HEK293 (cell line): ENCODE measurements at regions not wholly inside any gene's neighbourhood (a gene's known extent, or its start where the extent isn't known, plus 50 kb on each side); places are given as distances from the start of the nearest gene placed in this dataset.

Experiments
- CTCF ChIA-PET: fragments of 350-600 bp; formaldehyde crosslinking; extraction: SDS; loops from one replicate; lab custom pipeline; 2021; ENCODE audit warnings: antibody characterized with exemption; lab: Yijun Ruan, JAX
- POLR2A ChIA-PET: fragments of 300-600 bp; formaldehyde crosslinking; extraction: SDS; loops from one replicate; lab custom pipeline; 2020; ENCODE audit warnings: antibody characterized with exemption, inconsistent platforms; lab: Yijun Ruan, JAX
- H3K27ac ChIP-seq: fragments of 200-500 bp; sonication (Bioruptor generic); 2 replicates; pipeline ENCODE4 v1.5.1; 2014; ENCODE audit warnings: low read depth, low read length, control low read depth, inconsistent platforms; ENCODE audit errors: extremely low read depth
- H3K36me3 ChIP-seq, 2 experiments: fragments of 200-500 bp in 1 of 2; sonication (Bioruptor generic) in 1 of 2; 1 replicate in 1 of 2; 2 replicates in 1 of 2; pipeline ENCODE4 v1.5.1; 2014 to 2017; ENCODE audit warnings: inconsistent platforms in 2 of 2, low read length in 2 of 2; ENCODE audit not compliant: control insufficient read depth in 2 of 2, insufficient read depth in 1 of 2
- H3K4me1 ChIP-seq: fragments of 200-500 bp; sonication (Bioruptor generic); 2 replicates; pipeline ENCODE4 v1.5.1; 2014; ENCODE audit warnings: mild to moderate bottlenecking, low read length, inconsistent platforms; ENCODE audit not compliant: control insufficient read depth, insufficient read depth
- H3K4me3 ChIP-seq: 2 replicates; pipeline ENCODE4 v1.5.1; 2011; ENCODE audit warnings: low read depth, mild to moderate bottlenecking, control low read depth, low read length, moderate library complexity
- H3K9me3 ChIP-seq: fragments of 200-500 bp; sonication (Bioruptor generic); 2 replicates; pipeline ENCODE4 v1.5.1; 2014; ENCODE audit warnings: low read depth, low read length, inconsistent platforms; ENCODE audit not compliant: control insufficient read depth, insufficient read depth
- AEBP2 ChIP-seq: fragments of 450-650 bp; formaldehyde crosslinking; IDR thresholded peaks from 2 replicates; pipeline ENCODE4 v1.5.1; 2016; ENCODE audit warnings: missing biosample characterization, missing genetic modification characterization, borderline replicate concordance
- HIC1 ChIP-seq: fragments of 450-650 bp; formaldehyde crosslinking; IDR thresholded peaks from 2 replicates; pipeline ENCODE4 v1.5.1; 2016; ENCODE audit warnings: missing biosample characterization, missing genetic modification characterization
- KLF17 ChIP-seq: fragments of 450-650 bp; formaldehyde crosslinking; IDR thresholded peaks from 2 replicates; pipeline ENCODE4 v1.5.1; 2016; ENCODE audit warnings: missing biosample characterization, missing genetic modification characterization
- OVOL3 ChIP-seq: fragments of 450-650 bp; formaldehyde crosslinking; IDR thresholded peaks from 2 replicates; pipeline ENCODE4 v1.5.1; 2016; ENCODE audit warnings: missing biosample characterization, missing genetic modification characterization
- PRDM10 ChIP-seq: fragments of 450-650 bp; formaldehyde crosslinking; IDR thresholded peaks from 2 replicates; pipeline ENCODE4 v1.5.1; 2016; ENCODE audit warnings: missing biosample characterization, missing genetic modification characterization
- PRDM2 ChIP-seq: fragments of 450-650 bp; formaldehyde crosslinking; IDR thresholded peaks from 2 replicates; pipeline ENCODE4 v1.5.1; 2016; ENCODE audit warnings: missing biosample characterization, missing genetic modification characterization, borderline replicate concordance
- PRDM6 ChIP-seq: fragments of 450-650 bp; formaldehyde crosslinking; IDR thresholded peaks from 2 replicates; pipeline ENCODE4 v1.5.1; 2017; ENCODE audit warnings: missing biosample characterization, missing genetic modification characterization
- ZBTB49 ChIP-seq: fragments of 450-650 bp; formaldehyde crosslinking; IDR thresholded peaks from 2 replicates; pipeline ENCODE4 v1.5.1; 2016; ENCODE audit warnings: missing biosample characterization, missing genetic modification characterization, low read depth
- ZNF112 ChIP-seq: fragments of 450-650 bp; formaldehyde crosslinking; IDR thresholded peaks from 2 replicates; pipeline ENCODE4 v1.5.0; 2017; ENCODE audit warnings: missing biosample characterization, missing genetic modification characterization
- ZNF362 ChIP-seq: fragments of 450-650 bp; formaldehyde crosslinking; IDR thresholded peaks from 2 replicates; pipeline ENCODE4 v1.5.1; 2016; ENCODE audit warnings: missing biosample characterization, missing genetic modification characterization
- ZNF423 ChIP-seq: fragments of 450-650 bp; formaldehyde crosslinking; IDR thresholded peaks from 2 replicates; pipeline ENCODE4 v1.5.1; 2016; ENCODE audit warnings: missing biosample characterization, missing genetic modification characterization
- ZSCAN18 ChIP-seq: fragments of 450-650 bp; formaldehyde crosslinking; IDR thresholded peaks from 2 replicates; pipeline ENCODE4 v1.5.1; 2016; ENCODE audit warnings: missing biosample characterization, missing genetic modification characterization

GRCh38 chr1:103327054-103327719 lies 198.3 kb upstream of the RNPC3 start (continued):
- TF ChIP-seq ZBTB49 (tag by site-specific recombination): no peak
- no peak for TF ChIP-seq ZNF362 (tag by site-specific recombination)
- no peak for TF ChIP-seq ZNF423 (tag by site-specific recombination)
- TF ChIP-seq, all 188 proteins: peak for 0

GRCh38 chr1:103326595-103326994 lies 198.9 kb upstream of the RNPC3 start:
- H3K4me3 ChIP-seq: no peak overlapping the region
- no peak overlapping the region for H3K27ac ChIP-seq
- H3K36me3 ChIP-seq: no peaks in the 10 kb centered on the region
- POLR2A ChIA-PET: no interaction called here
- CTCF ChIA-PET: no interaction called here
- no peaks in the 10 kb centered on the region for H3K4me1 ChIP-seq
- no peaks in the 10 kb centered on the region for H3K9me3 ChIP-seq
- TF ChIP-seq HIC1 (tag by site-specific recombination): no peak
- no peak for TF ChIP-seq ZNF112
- no peak for TF ChIP-seq KLF17 (tag by site-specific recombination)
- no peak for TF ChIP-seq ZSCAN18 (tag by site-specific recombination)
- no peak for TF ChIP-seq OVOL3 (tag by site-specific recombination)
- TF ChIP-seq PRDM2 (tag by site-specific recombination): no peak
- TF ChIP-seq PRDM6 (tag by site-specific recombination): no peak
- no peak for TF ChIP-seq AEBP2 (tag by site-specific recombination)
- TF ChIP-seq PRDM10 (tag by site-specific recombination): no peak
